Loucy (cell line): ENCODE measurements at regions not wholly inside any gene's neighbourhood (a gene's known extent, or its start where the extent isn't known, plus 50 kb on each side); places are given as distances from the start of the nearest gene placed in this dataset.

Experiments
- EZH2phosphoT487 ChIP-seq: fragments of 200-600 bp; IDR thresholded peaks from 2 replicates; pipeline ENCODE4 v1.6.1; 2018; ENCODE audit warnings: antibody characterized with exemption, mild to moderate bottlenecking, moderate library complexity, borderline replicate concordance
- TF ChIP-seq, protein P1 (sequence below): fragments of 200-600 bp; sonication (generic); conservative IDR thresholded peaks from 2 replicates; pipeline ENCODE4 v1.5.1; 2014; ENCODE audit warnings: mild to moderate bottlenecking, antibody characterized with exemption, low read length

DNA sequence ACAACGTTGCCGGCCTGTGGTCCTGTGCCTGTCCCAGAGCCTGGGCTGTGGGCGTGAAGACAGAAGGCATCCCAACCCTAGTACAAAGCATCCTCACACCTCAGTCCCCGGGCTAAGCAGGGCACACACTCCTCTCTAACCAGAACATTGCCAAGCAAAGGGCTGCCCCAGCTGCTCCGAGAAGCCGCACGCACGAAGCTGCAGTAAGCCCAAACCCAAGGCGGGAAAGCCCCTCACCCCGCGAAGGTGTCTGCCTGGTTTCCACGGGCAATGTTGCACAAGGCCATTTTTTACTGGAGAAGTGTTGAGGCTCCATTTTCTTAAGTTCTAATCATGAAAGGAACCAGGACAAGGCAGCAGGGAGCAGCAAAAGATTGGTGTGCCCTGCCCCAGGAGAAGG is 519.0 kb downstream of the NPHP4 start:
- TF ChIP-seq, protein P1, sequence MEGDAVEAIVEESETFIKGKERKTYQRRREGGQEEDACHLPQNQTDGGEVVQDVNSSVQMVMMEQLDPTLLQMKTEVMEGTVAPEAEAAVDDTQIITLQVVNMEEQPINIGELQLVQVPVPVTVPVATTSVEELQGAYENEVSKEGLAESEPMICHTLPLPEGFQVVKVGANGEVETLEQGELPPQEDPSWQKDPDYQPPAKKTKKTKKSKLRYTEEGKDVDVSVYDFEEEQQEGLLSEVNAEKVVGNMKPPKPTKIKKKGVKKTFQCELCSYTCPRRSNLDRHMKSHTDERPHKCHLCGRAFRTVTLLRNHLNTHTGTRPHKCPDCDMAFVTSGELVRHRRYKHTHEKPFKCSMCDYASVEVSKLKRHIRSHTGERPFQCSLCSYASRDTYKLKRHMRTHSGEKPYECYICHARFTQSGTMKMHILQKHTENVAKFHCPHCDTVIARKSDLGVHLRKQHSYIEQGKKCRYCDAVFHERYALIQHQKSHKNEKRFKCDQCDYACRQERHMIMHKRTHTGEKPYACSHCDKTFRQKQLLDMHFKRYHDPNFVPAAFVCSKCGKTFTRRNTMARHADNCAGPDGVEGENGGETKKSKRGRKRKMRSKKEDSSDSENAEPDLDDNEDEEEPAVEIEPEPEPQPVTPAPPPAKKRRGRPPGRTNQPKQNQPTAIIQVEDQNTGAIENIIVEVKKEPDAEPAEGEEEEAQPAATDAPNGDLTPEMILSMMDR = no peak
- no peak for TF ChIP-seq EZH2phosphoT487
